ENCODE measurements at regions not wholly inside any gene's neighbourhood (a gene's known extent, or its start where the extent isn't known, plus 50 kb on each side); places are given as distances from the start of the nearest gene placed in this dataset.
"Not testable (repeated sequence)": the region's sequence is repeated elsewhere in the genome, so short reads cannot be mapped to it uniquely, and the experiment has no call there.

- TF ChIP-seq FOXM1 (IDR thresholded peaks at IDR 0.05; ENCODE audit: low read depth); CTCF (IDR thresholded peaks at IDR 0.05); EZH2phosphoT487 (IDR thresholded peaks at IDR 0.05; ENCODE audit: borderline replicate concordance, low read depth): not testable (repeated sequence)
Observed at GRCh38 chr12:92406404-92407070, 260.9 kb upstream of the BTG1 start.
